Nephron progenitor cell (in vitro differentiated cells): ENCODE measurements at regions not wholly inside any gene's neighbourhood (a gene's known extent, or its start where the extent isn't known, plus 50 kb on each side); places are given as distances from the start of the nearest gene placed in this dataset.

Source experiments
- DNase-seq: peaks from one replicate; pipeline ENCODE4 v3.0.0; 2021
- H3K27ac Mint-ChIP-seq: 2 replicates; pipeline ENCODE4 v1.8.0; 2021; ENCODE audit warnings: mild to moderate bottlenecking, moderate library complexity, mixed read lengths
- H3K27me3 Mint-ChIP-seq: 2 replicates; pipeline ENCODE4 v1.8.0; 2021; ENCODE audit warnings: mild to moderate bottlenecking, low read depth, mixed read lengths; ENCODE audit not compliant: poor library complexity
- H3K36me3 Mint-ChIP-seq: 2 replicates; pipeline ENCODE4 v1.8.0; 2021; ENCODE audit warnings: low read depth, mixed read lengths
- H3K4me1 Mint-ChIP-seq: 2 replicates; pipeline ENCODE4 v1.8.0; 2021; ENCODE audit warnings: mixed read lengths
- H3K4me3 Mint-ChIP-seq: 2 replicates; pipeline ENCODE4 v1.8.0; 2021; ENCODE audit warnings: mild to moderate bottlenecking, moderate library complexity, mixed read lengths
- H3K9me3 Mint-ChIP-seq: 2 replicates; pipeline ENCODE4 v1.8.0; 2021; ENCODE audit warnings: mild to moderate bottlenecking, moderate library complexity, mixed read lengths
- CTCF ChIP-seq: fragments of 200-600 bp; sonication (generic); IDR thresholded peaks from 2 replicates; pipeline ENCODE4 v1.5.0; 2021; ENCODE audit warnings: antibody characterized with exemption

GRCh38 chr21:16640297-16641027, 872.4 kb upstream of the CXADR start:
- no peaks in the 10 kb centered on the region for H3K27me3 Mint-ChIP-seq
- H3K4me1 Mint-ChIP-seq, result no peaks in the 10 kb centered on the region
- H3K36me3 Mint-ChIP-seq, result no peaks in the 10 kb centered on the region
- DNase-seq, result no peak
- H3K27ac Mint-ChIP-seq, result no peak overlapping the region
- TF ChIP-seq CTCF, result no peak
- no peak overlapping the region for H3K4me3 Mint-ChIP-seq
- H3K9me3 Mint-ChIP-seq, result no peaks in the 10 kb centered on the region

GRCh38 chr21:16642353-16642752, 870.5 kb upstream of the CXADR start:
- Mint-ChIP-seq H3K4me3 (no peak overlapping the region), H3K27me3 (no peaks in the 10 kb centered on the region)

GRCh38 chr21:16644685-16645084, 868.2 kb upstream of the CXADR start:
- Mint-ChIP-seq H3K4me1 (no peaks in the 10 kb centered on the region), H3K4me3 (no peak overlapping the region), H3K27me3 (no peaks in the 10 kb centered on the region), H3K36me3 (no peaks in the 10 kb centered on the region), H3K27ac (no peak overlapping the region), H3K9me3 (no peaks in the 10 kb centered on the region)
- TF ChIP-seq CTCF, result no peak
- DNase-seq, result no peak

More at GRCh38 chr21:16642353-16642752, 870.5 kb upstream of the CXADR start:
- Mint-ChIP-seq H3K9me3 (no peaks in the 10 kb centered on the region), H3K27ac (no peak overlapping the region), H3K4me1 (no peaks in the 10 kb centered on the region), H3K36me3 (no peaks in the 10 kb centered on the region)
- TF ChIP-seq CTCF, result no peak
- no peak for DNase-seq

GRCh38 chr21:16650714-16651366, 862.0 kb upstream of the CXADR start:
- no peaks in the 10 kb centered on the region for H3K9me3 Mint-ChIP-seq
- no peak for TF ChIP-seq CTCF
- no peak overlapping the region for H3K4me3 Mint-ChIP-seq
- H3K27me3 Mint-ChIP-seq, result no peaks in the 10 kb centered on the region
- peak overlapping the region; percentile 33 for H3K27ac Mint-ChIP-seq
- DNase-seq, result no peak
- H3K4me1 Mint-ChIP-seq, result peaks cover 16% of the 10 kb centered on the region
- H3K36me3 Mint-ChIP-seq, result no peaks in the 10 kb centered on the region

GRCh38 chr21:16651956-16652355, 860.9 kb upstream of the CXADR start:
- Mint-ChIP-seq H3K27me3 (no peaks in the 10 kb centered on the region), H3K9me3 (no peaks in the 10 kb centered on the region), H3K4me3 (no peak overlapping the region), H3K36me3 (no peaks in the 10 kb centered on the region), H3K4me1 (peaks cover 16% of the 10 kb centered on the region), H3K27ac (no peak overlapping the region)
- no peak for TF ChIP-seq CTCF
- no peak for DNase-seq

- Mint-ChIP-seq H3K27ac (no peak overlapping the region), H3K4me1 (no peaks in the 10 kb centered on the region), H3K36me3 (no peaks in the 10 kb centered on the region), H3K9me3 (no peaks in the 10 kb centered on the region), H3K27me3 (no peaks in the 10 kb centered on the region), H3K4me3 (no peak overlapping the region)
- TF ChIP-seq CTCF, result no peak
- DNase-seq, result no peak
Observed at GRCh38 chr21:16663436-16663835, 849.4 kb upstream of the CXADR start.
